ENCODE measurements at regions not wholly inside any gene's neighbourhood (a gene's known extent, or its start where the extent isn't known, plus 50 kb on each side); places are given as distances from the start of the nearest gene placed in this dataset.

DNA sequence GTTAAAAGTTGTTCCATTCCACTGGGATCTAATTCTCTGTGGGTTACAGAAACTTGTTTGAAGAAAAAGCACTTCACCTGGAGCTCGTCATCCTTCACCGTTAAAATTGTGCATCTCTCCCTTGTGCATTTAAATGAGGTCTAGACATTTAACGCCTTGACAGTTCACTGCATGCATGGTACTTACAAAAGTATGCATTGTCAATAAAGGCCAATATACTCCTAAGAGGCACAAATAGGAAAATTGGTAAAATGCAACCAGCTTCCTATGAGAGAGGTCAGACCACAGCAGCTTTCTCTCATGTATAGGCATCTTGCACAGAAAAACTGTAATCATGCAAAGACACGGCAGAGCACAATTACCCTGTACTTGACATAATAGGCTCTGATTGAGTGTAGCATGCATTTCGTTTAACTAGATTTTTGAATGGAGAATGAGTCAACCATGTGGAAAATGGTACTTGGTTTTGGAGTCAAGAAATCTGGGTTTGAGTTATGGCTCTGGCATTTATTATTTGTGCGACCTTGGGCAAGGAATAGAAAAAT is 378.5 kb downstream of the RFPL4B start:
- DNase-seq (ENCODE audit: low spot score), result no peak

DNA sequence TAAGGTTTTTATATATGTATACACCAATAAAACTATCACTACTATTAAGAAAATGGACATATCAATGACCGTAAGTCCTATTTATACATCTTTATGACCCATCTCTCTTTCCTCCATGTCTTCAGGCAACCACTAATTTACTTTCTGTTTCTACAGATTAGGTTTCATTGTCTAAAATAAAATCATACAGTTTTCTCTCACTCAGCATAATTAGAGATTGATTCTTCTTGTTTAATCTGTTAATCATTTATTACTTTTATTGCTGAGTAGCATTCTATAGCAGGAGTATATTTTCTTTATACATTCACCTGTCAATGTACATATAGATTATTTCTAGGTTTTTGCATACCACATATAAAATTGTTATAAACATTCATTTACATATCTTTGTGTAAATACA is 388.0 kb downstream of the RFPL4B start:
- no peak for DNase-seq (ENCODE audit: low spot score)

DNA sequence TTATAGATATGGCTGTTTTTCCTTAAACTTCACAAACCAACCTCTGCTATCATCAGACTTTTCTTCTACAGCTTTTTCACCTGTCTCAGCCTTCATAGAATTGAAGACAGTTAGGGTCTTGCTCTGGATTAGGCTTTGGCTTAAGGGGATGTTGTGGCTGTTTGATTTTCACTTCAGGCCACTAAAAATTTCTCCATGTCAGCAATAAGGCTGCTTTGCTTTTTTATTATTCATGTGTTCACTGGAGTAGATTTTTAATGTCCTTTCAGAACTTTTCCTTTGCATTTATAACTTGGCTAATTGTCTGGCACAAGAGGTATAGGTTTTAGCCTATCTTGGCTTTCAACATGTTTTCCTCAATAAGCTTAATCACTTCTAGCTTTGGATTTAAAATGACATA is 392.6 kb downstream of the RFPL4B start:
- no peak for DNase-seq (ENCODE audit: low spot score)

DNA sequence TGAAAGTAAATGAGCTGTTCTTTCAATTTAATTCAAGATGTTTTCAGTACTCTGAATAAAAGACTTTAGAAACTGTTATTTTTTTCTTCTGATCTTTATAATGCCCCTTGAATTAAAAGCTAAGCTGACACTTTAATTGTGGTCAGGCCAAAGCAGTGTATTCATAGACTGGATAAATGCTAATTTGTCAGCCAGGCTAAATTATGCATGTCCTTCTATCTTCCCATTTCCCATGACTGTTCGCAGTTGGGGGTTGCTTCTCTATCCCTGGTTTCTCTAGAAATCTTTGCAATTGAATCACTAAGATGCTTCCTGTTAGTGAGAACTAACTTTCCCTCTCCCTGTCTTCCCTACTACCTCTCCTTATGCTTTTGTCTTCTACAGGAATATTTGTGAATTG is 396.2 kb downstream of the RFPL4B start:
- DNase-seq (ENCODE audit: low spot score), result no peak

DNA sequence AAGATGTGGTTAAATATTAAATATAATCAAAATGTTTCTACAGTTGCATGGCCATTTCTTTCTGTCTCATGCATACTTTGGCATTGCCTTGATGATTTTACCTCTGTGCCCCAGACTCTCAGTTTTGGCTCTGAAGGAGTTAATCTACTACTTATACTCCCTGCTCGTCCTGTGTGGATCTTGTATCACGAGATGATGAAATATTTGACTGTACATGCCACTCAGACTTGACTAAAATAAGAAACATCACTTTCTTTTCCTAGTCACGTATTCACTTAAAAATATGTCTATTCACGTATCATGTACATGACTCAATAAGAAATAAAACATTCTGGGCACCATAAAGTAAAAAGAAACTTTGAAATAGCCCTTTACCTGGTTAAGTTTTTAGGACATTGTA is 397.7 kb downstream of the RFPL4B start:
- DNase-seq (ENCODE audit: low spot score), result no peak

DNA sequence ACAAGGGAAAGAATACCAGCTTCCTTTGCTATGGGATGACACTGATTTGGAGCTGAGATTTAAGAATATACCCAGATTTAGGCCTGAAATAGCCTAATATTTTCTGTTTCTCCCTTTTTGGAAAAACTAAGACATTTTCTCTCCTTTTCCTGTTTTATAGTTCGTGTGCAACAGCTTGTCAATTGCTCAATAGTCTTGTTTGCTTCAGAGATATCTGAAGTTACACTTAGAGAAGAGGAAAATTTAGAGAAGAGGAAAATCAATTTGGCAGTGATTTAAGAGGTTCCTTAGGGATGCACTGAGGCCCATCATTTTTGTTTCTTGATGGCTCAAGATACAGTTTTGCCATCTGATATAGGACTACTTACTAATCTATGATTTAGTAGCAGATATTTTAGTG is 398.6 kb downstream of the RFPL4B start:
- DNase-seq (ENCODE audit: low spot score), result no peak

DNA sequence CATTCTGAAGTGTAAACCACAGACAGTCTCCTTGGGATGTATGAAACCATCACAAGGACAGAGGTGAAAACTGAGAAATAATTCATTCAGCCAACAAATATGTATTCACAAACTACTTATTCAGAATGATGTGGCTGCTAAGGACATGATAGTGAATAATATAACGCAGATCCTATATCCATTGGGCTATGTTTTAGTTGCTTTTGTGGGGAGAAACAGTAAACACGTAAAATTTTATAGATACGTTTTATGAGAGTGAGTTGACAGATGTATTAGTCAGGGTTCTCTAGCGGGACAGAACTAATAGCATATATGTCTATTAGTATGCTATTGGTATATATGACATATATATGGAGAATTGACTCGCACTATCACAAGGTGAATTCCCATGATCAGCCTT is 402.5 kb downstream of the RFPL4B start:
- DNase-seq (ENCODE audit: low spot score), result no peak

DNA sequence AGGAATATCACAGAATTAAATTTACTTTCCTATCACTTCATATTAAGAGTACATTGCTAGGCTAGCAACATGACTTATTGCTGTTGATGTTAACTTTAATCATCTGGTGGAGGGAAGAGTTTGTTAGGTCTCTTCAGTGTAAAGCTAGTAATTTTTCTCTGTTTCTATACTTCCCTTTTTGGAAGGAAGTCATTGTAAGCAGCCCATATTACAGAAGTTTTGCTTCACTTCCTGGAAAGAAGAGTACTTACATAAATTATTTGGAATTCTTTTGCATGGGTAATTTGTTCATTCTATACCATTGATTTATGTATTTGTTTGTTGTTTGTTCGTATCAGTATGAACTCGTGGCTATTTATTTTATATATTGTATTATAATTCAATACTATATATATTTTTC is 405.2 kb downstream of the RFPL4B start:
- no peak for DNase-seq (ENCODE audit: low spot score)

DNA sequence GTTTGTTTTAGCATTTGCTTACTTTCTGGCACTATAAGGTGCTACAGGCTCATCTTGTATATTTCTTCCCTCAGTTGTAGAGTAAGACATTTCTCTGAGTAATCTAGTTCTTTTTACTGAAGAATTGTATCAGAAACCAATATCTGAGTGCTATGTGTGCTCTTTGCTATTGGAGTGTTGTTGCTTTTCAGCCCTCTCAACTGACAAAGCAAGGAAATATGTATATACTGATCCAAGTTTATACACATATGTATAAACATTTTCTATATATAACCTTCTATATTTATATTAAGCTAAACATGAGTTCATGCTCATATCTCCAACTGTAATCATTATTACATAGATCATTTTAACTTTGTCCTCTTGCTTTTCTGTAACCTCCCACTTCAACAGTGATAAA is 405.7 kb downstream of the RFPL4B start:
- DNase-seq (ENCODE audit: low spot score), result no peak

DNA sequence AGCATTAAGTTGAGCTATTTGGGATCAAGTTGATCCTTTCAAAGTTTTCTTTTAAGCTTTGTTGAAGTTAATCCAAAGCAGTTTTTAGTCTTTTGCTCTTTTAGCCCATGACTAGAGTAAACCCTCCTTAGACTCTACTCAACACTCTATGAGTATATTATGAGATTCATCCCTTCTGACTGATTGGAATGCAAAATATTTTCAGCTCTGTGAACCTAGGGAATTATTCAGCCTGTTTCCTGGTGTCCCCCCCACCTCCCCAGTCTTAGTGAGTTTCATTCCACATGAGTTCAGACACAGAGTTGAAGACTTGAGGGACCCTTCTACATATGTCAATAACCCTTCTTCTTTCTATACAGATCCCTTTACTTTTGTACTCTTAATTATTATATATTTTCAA is 413.7 kb downstream of the RFPL4B start:
- no peak for DNase-seq (ENCODE audit: low spot score)

DNA sequence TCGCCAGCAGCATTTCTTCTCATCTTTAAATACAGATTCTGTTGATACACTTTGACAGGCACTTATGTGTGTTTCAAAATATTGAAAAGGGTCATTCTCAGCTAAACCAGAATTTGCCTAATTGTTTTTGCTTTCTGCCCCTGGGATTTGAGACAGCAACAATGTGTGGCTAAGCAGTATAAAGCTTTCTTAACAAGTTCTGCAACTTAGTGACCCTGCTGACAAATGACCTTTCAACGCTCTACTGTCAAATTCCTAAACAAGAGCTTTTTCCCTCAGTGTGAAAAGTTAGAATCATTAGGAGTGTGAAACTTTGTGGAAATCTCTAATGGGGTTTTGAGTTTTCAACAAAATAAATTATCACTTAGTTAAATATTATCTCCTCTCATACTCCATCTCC is 414.6 kb downstream of the RFPL4B start:
- DNase-seq (ENCODE audit: low spot score), result no peak

DNA sequence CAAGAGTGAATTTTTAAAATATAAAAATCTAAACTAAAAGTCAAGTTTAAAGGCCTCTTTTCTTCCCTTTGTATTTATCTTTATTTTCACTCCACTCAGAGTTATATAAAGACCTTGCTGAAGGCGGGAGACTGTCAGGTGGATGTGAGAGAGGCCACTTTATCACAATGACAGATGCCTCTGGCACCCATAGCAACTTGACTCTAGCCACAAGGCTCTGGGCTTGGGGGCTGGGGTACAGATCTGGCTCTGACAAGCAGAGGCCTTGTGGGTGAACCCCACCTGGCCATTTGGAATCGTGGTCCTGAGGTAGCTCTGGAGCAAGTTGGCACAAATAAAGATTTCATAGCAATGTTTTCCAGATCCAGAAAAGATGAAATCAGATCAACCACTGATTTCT is 417.2 kb downstream of the RFPL4B start:
- DNase-seq (ENCODE audit: low spot score), result no peak

DNA sequence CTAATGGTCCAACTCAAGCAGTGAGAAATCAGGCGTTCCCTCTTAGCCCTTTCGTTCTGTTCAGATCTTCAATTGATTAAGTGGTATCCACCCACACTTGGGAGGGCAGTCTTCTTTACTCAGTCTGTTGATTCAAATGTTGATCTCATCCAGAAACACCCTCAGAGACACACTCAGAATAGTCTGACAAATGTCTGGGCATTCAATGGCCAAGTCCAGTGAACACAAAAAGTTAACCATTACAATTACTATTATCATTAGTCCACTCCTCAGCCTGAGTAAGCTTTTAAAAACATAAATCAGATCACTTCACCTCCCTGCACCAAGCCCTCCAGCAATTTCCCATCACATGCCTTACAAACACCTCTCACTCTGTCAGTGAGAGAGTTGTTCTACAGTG is 423.2 kb downstream of the RFPL4B start:
- DNase-seq (ENCODE audit: low spot score), result no peak

DNA sequence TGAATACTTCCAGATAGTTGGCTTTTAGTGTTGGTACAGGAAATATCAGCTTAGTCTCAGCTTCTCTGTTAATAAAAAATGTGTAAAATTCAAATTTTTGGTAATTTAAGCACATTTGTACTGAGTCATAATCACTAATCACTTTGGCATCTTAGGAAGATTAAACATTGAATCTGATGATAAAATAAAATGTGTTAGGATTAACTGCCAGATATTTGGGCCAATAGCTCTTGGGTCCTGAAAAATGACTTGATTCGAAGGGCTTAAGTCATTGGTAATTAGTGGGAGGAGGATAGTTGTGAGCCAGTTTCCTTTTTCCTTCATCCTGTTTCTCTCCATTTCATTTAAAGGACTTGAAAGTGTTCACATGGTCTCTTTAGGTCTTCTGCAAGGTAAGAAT is 426.1 kb downstream of the RFPL4B start:
- DNase-seq (ENCODE audit: low spot score), result no peak

DNA sequence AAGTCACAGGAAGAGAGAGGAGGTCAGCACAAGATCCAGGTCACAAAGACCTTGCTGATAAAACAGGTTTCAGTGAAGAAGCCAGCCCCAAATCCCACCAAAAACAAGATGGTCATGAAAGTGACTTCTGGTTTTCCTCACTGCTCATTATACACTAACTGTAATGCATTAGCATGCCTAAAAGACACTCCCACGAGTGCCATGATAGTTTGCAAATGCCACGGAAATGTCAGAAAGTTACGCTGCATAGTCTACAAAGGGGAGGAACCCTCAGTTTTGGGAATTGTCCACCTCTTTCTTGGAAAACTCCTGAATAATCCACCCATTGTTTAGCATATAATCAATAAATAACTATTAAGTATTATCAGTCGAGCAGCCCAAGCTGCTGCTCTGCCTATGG is 427.2 kb downstream of the RFPL4B start:
- no peak for DNase-seq (ENCODE audit: low spot score)

DNA sequence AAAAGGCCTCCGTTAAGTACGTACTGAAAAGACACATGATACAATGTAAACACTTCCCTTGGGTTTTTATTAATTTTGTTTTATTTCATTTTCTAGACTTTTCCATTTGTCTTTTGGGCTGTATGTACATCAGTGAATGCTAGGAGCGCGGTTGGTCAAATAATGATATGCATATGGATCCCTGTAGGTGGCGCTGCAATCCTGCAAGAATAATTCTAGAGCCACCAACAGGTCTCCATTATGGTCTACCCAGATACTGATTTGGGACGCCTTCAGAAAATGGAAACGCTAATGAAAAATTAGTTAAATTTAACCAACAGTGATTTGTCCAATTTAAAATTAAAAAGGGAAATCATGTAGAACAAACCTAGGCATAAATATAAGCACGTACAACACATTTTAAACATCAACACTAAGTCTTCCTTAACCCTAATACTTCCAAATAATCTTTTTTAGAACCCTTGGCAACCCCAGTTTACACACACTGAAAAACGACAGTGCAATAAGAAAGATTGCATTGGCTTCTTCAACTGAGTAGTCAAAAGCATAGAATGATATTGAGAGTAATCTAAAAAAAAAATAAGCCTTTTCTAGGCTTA is 433.5 kb downstream of the RFPL4B start:
- peak; percentile 75 for DNase-seq (ENCODE audit: low spot score)

DNA sequence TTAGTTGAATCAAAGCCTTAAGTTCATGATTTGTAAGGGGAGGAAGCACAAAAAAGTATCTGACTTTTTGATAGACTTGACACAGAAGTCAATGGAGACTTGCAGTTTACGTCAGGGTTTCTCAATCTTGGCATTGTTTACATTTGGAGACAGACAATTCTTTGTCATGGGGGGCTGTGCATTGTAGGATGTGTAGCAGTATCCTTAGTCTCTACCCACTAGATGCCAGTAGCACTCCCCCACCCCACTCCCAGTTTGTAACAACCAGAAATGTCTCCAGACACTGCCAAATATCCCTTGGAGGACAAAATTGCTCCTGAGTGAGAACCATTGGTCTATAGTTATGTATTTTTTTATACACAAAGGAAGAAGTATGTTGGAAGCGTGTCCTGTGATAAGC is 434.1 kb downstream of the RFPL4B start:
- no peak for DNase-seq (ENCODE audit: low spot score)

DNA sequence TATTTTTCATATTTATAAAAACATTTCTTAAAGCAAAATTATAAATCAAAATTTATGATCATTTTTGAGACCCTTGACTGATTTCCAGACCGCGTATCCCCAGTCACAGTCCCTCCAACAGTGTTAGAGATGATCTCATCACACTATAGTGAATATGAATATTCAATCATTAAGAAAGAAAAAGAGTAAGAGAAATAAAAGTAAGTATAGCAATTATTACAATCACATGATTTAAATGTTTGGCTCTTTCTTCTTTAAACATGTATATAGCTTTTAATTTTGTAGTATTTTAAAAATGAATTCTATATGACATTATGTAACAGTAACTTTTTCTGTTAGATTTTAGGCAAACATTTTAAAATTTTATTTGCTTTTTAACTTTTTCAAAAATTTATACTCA is 438.3 kb downstream of the RFPL4B start:
- DNase-seq (ENCODE audit: low spot score), result no peak

DNA sequence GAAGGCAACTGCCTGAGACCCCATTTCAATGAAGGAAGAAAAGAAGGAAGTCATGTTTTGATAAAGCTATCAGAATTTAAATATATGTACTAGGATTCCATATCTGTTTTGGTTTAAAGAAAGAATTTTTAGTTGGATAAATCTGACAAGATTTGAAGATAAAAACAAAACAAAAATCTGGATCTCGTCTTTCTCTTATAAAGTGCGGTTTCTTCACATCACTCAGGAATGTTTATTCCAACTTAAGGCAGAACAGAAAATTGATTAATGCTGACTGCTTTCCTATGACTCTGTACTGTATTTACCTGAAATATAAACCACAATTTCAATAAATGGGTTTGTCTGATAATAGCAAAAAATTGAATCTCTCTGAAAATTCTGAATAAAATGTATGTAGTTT is 439.7 kb downstream of the RFPL4B start:
- DNase-seq (ENCODE audit: low spot score), result no peak

DNA sequence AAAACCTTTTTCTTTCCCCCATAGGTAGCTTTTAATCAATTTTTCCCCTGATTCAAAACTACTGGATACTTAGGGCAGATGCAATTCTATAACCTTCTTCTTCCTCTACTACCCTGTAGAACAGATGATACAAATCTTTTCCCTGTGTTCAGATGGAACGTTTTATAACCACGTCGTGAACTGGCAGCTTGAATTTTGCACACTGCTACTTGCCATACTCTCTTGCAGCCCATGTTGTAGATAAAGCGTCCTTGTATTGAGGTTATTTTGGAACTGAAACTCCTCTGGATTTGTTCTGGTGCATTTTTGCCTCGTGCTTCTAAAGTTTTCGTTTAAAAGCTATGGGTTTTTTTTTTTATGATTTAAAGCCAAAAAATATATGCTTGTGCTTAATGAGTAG is 440.2 kb downstream of the RFPL4B start:
- no peak for DNase-seq (ENCODE audit: low spot score)

DNA sequence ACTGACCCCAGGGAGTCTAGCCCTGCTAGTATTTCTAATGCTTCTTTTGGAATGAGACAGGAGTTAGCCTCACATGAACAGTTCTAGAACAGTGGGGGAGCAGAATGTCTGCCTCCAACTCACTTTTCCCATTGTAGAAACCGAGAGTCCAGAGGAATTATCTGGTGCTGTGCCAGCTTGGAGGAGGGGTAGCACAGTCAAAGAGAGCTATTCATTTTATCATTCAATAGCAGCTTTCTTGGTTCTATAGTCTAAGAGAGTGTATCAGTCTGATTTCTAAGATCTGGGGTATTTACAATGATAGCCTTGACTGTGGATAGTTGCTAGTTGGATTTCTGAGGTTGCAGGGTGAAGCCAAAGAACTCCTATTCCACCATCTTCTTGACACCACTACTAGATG is 448.2 kb downstream of the RFPL4B start:
- no peak for DNase-seq (ENCODE audit: low spot score)

DNA sequence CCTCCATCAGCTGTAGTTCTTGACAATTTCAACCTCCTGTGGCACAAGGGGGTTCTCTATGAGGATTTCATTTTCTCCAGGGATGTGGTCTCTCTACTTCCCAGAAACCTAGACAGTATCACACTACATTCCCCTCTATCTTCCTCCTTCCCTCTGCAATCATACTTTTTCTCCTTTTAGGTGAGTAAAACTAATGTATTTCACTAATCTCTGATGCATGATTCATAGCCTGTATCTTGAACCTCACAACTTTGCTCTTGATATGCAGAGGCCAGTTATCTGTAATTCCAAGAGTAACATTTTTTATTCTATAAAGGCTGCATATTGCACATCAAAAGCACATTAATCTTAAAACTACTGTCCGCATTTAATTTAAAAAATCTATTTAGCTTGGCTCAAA is 449.6 kb downstream of the RFPL4B start:
- no peak for DNase-seq (ENCODE audit: low spot score)

DNA sequence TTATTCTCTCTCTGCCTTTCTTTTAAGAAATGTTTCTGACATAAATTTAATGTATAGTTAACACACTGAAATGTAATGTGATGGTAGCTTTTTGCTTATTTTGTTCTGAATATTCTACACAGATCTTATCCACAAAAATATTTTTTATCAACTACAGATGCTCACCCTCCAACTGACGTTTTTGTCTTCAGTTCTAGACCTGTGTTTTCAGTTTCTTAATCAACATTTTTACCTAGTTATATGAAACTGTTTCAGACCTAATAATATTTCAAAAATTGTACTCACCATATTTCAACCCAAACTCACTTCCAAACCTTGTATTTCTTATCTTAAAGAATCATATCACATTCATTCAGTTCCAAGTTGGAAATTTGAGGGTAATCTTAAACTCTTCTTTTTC is 452.8 kb downstream of the RFPL4B start:
- DNase-seq (ENCODE audit: low spot score), result no peak

DNA sequence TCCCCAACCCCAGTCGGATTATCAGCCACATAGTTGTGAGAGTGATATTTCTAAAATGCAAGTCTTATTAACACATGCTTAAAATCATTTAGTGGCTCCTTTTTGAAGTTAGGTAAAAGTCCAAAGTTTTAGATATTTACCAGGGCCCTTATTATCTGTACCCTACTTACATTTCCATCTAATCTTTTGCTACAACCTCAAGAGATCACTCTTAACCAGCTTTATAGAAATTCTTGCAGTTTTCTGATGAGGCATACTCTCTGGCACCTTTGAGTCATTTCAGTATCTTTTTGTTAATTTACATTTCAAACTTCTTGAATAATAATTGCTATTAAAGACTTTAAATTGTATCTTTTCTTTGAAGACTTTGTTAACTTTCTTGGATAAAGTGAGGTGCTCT is 453.3 kb downstream of the RFPL4B start:
- DNase-seq (ENCODE audit: low spot score), result no peak

DNA sequence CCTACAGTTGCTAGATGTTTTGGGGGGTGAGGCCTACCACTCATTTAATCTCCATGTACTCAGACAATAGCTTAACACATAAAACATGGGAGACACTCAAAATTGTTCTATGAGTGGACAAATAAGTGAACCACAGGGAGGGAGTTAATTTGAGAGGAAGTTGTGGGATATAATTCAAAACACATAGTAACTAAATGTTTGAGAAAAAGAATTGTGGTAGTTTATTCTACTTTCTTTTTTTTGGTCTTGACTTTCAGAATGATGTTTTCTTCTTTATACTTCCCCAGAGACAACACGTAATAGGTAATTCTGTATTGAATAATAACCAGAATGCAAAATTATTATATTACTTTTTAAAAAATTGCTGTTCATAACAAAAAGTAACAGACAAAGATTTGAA is 453.8 kb downstream of the RFPL4B start:
- DNase-seq (ENCODE audit: low spot score), result no peak
